Esophagus muscularis mucosa (tissue), 4 donors: ENCODE measurements at regions not wholly inside any gene's neighbourhood (a gene's known extent, or its start where the extent isn't known, plus 50 kb on each side); places are given as distances from the start of the nearest gene placed in this dataset.

ENCODE experiments used
- EP300 ChIP-seq: sonication (generic); formaldehyde crosslinking; IDR thresholded peaks from one replicate; pipeline ENCODE4 v1.6.1; 2017; ENCODE audit warnings: antibody characterized with exemption
- POLR2A ChIP-seq: fragments of 450-650 bp; IDR thresholded peaks from one replicate; pipeline ENCODE4 v1.6.1; 2017; ENCODE audit warnings: antibody characterized with exemption, moderate library complexity, mild to moderate bottlenecking, low read depth
- POLR2AphosphoS5 ChIP-seq, 2 donors: sonication (generic); formaldehyde crosslinking; IDR thresholded peaks; one replicate each; pipeline ENCODE4 v1.6.1; 2017; ENCODE audit warnings: antibody characterized with exemption in 2 of 2
- TF ChIP-seq, protein P1 (sequence below), 3 experiments: fragments of 200-600 bp in 2 of 3; fragments of 450-650 bp in 1 of 3; sonication (generic) in 2 of 3; IDR thresholded peaks; one replicate each; pipeline ENCODE4 v1.5.1; 2017 to 2019; ENCODE audit warnings: antibody characterized with exemption in 3 of 3, mild to moderate bottlenecking in 2 of 3, moderate library complexity in 1 of 3

DNA sequence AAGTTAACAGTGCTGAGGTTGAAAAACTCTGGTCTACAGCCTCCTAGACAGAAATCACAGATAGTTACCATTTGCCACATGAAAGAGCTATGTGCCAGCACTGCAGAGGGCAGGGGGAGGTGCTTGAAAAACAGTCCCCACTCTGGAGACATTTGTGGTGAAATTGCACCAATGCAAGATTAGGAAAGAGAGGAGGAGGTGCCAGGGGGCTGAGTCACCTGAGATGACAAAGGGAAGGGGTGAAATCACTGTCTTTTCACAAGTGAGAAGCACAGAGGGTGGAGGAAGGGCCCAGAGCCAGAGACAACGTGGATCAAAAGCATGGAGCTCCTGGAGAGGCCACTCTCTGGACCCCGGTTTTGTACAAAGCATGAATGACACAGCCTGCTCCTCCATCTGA lies 196.3 kb downstream of the BUD13 start:
- TF ChIP-seq POLR2AphosphoS5 (IDR thresholded peaks at IDR 0.05) (no peak), EP300 (no peak), POLR2A (no peak)
- TF ChIP-seq, protein P1, sequence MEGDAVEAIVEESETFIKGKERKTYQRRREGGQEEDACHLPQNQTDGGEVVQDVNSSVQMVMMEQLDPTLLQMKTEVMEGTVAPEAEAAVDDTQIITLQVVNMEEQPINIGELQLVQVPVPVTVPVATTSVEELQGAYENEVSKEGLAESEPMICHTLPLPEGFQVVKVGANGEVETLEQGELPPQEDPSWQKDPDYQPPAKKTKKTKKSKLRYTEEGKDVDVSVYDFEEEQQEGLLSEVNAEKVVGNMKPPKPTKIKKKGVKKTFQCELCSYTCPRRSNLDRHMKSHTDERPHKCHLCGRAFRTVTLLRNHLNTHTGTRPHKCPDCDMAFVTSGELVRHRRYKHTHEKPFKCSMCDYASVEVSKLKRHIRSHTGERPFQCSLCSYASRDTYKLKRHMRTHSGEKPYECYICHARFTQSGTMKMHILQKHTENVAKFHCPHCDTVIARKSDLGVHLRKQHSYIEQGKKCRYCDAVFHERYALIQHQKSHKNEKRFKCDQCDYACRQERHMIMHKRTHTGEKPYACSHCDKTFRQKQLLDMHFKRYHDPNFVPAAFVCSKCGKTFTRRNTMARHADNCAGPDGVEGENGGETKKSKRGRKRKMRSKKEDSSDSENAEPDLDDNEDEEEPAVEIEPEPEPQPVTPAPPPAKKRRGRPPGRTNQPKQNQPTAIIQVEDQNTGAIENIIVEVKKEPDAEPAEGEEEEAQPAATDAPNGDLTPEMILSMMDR (IDR thresholded peaks at IDR 0.05) = no peak
